ENCODE measurements at regions not wholly inside any gene's neighbourhood (a gene's known extent, or its start where the extent isn't known, plus 50 kb on each side); places are given as distances from the start of the nearest gene placed in this dataset.

- no peak for DNase-seq (ENCODE audit: low read depth)
Measured at GRCh38 chr17:13302983-13303382, 285.2 kb upstream of the ELAC2 start.

GRCh38 chr17:13302419-13302818 lies 284.6 kb upstream of the ELAC2 start:
- no peak for DNase-seq (ENCODE audit: low read depth)

GRCh38 chr17:13297183-13297582 lies 279.4 kb upstream of the ELAC2 start:
- no peak for DNase-seq (ENCODE audit: low read depth)

GRCh38 chr17:13293421-13293820 lies 275.6 kb upstream of the ELAC2 start:
- no peak for DNase-seq (ENCODE audit: low read depth)

GRCh38 chr17:13292291-13292690 lies 274.5 kb upstream of the ELAC2 start:
- DNase-seq (ENCODE audit: low read depth), result no peak

GRCh38 chr17:13288248-13288647 lies 270.4 kb upstream of the ELAC2 start:
- DNase-seq (ENCODE audit: low read depth), result no peak

- no peak for DNase-seq (ENCODE audit: low read depth)
Measured at GRCh38 chr17:13287226-13287625, 269.4 kb upstream of the ELAC2 start.

GRCh38 chr17:13283606-13284005 lies 265.8 kb upstream of the ELAC2 start:
- no peak for DNase-seq (ENCODE audit: low read depth)

- no peak for DNase-seq (ENCODE audit: low read depth)
Measured at GRCh38 chr17:13281626-13282025, 263.8 kb upstream of the ELAC2 start.

- DNase-seq (ENCODE audit: low read depth), result no peak
Measured at GRCh38 chr17:13273806-13274205, 256.0 kb upstream of the ELAC2 start.

GRCh38 chr17:13272296-13272695 lies 254.5 kb upstream of the ELAC2 start:
- no peak for DNase-seq (ENCODE audit: low read depth)

GRCh38 chr17:13268791-13269595 lies 251.2 kb upstream of the ELAC2 start:
- no peak for DNase-seq (ENCODE audit: low read depth)

- no peak for DNase-seq (ENCODE audit: low read depth)
Measured at GRCh38 chr17:13266606-13267005, 248.8 kb upstream of the ELAC2 start.

- no peak for DNase-seq (ENCODE audit: low read depth)
Measured at GRCh38 chr17:13265311-13265710, 247.5 kb upstream of the ELAC2 start.

GRCh38 chr17:13263746-13264145 lies 245.9 kb upstream of the ELAC2 start:
- DNase-seq (ENCODE audit: low read depth), result no peak

- DNase-seq (ENCODE audit: low read depth), result no peak
Measured at GRCh38 chr17:13256545-13256944, 238.7 kb upstream of the ELAC2 start.

- DNase-seq (ENCODE audit: low read depth), result no peak
Measured at GRCh38 chr17:13253733-13254410, 236.0 kb upstream of the ELAC2 start.

GRCh38 chr17:13244513-13244912 lies 226.7 kb upstream of the ELAC2 start:
- DNase-seq (ENCODE audit: low read depth), result no peak

- no peak for DNase-seq (ENCODE audit: low read depth)
Measured at GRCh38 chr17:13243585-13243984, 225.8 kb upstream of the ELAC2 start.

- DNase-seq (ENCODE audit: low read depth), result no peak
Measured at GRCh38 chr17:13240851-13241250, 223.0 kb upstream of the ELAC2 start.

GRCh38 chr17:13230350-13231264 lies 212.8 kb upstream of the ELAC2 start:
- DNase-seq (ENCODE audit: low read depth), result no peak

- DNase-seq (ENCODE audit: low read depth), result no peak
Measured at GRCh38 chr17:13228225-13228624, 210.4 kb upstream of the ELAC2 start.

GRCh38 chr17:13222975-13223374 lies 205.1 kb upstream of the ELAC2 start:
- DNase-seq (ENCODE audit: low read depth), result no peak
